GM23338 (cell line): ENCODE measurements at regions not wholly inside any gene's neighbourhood (a gene's known extent, or its start where the extent isn't known, plus 50 kb on each side); places are given as distances from the start of the nearest gene placed in this dataset.

Source experiments
- CTCF ChIP-seq, 2 experiments: fragments of 200-600 bp in 1 of 2; sonication (generic) in 1 of 2; conservative IDR thresholded peaks; 2 replicates each; pipeline versions ENCODE4 v1.5.1 to v1.6.1; 2016 to 2017; ENCODE audit warnings: antibody characterized with exemption in 2 of 2, low read depth in 2 of 2, mild to moderate bottlenecking in 2 of 2, moderate library complexity in 1 of 2
- EZH2 ChIP-seq: fragments of 200-600 bp; sonication (generic); IDR thresholded peaks from one replicate; pipeline ENCODE4 v1.8.0; 2017; ENCODE audit warnings: antibody characterized with exemption, mild to moderate bottlenecking, low read depth; ENCODE audit not compliant: unreplicated experiment
- EZH2phosphoT487 ChIP-seq: fragments of 200-600 bp; sonication (generic); IDR thresholded peaks from one replicate; pipeline ENCODE4 v1.8.1; 2018; ENCODE audit warnings: antibody characterized with exemption; ENCODE audit not compliant: unreplicated experiment
- REST ChIP-seq: IDR thresholded peaks from one replicate; pipeline ENCODE4 v1.6.1; 2018; ENCODE audit warnings: antibody characterized with exemption; ENCODE audit not compliant: unreplicated experiment

GRCh38 chr5:106986006-106986405, 684.7 kb downstream of the EFNA5 start:
- TF ChIP-seq CTCF (conservative IDR thresholded peaks at IDR 0.05; ENCODE audit: low read depth in 2 of 2) (no peak), EZH2phosphoT487 (no peak), EZH2 (no peak), REST (no peak)
